NCI-H526 (cell line): ENCODE measurements at regions not wholly inside any gene's neighbourhood (a gene's known extent, or its start where the extent isn't known, plus 50 kb on each side); places are given as distances from the start of the nearest gene placed in this dataset.
A peak's percentile ranks its signal among the peaks of the same experiment; 100 is the strongest.
"Not testable (repeated sequence)": the region's sequence is repeated elsewhere in the genome, so short reads cannot be mapped to it uniquely, and the experiment has no call there.

Experiments
- DNase-seq, 2 experiments: peaks; one replicate each; lab custom pipeline; 2025; lab: John Stamatoyannopoulos, UW

DNA sequence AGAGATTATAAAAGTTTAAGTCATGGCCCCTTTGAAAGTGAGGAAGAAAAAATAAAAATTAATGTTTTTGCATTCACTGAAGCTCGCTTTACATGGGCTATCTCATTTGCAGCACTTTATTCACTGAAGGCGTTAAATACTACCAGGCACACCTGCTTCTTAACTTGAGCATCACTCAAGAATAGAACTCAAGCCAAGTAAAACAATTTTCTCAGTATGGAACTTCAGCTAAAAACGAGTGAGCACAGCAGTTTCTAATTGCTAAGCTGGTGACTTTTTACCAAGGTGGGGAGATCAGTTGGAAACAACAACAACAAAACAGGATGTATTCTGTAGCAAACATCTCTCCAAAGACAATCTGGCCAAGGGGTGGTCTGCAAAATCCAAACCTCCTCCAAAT lies 405.6 kb downstream of the RAB38 start:
- DNase-seq: no peak

- no peak for DNase-seq
Observed at GRCh38 chr11:87767615-87768014, 407.6 kb downstream of the RAB38 start.

GRCh38 chr11:87764075-87764474 lies 411.2 kb downstream of the RAB38 start:
- DNase-seq: not testable (repeated sequence)

DNA sequence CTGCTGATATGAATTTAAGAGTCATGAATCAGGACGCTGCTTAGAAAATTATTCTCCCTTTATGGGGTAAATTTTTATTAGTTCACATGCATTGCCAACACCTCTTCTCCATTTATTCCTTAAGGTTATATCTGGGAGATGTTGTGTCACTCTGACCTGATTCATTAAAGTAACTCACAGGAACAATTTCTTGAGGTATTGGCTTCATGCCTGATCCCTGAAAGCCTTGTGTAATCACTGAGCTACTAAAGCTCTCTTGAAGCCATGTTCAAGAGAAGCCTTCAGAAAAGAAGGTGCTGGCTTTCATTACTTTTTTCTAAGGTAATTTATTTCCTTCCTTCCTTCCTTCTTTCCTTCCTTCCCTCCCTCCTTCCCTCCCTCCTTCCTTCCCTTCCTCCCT lies 420.6 kb downstream of the RAB38 start:
- DNase-seq: no peak

- DNase-seq: no peak
Observed at GRCh38 chr11:87753143-87753542, 422.1 kb downstream of the RAB38 start.

GRCh38 chr11:87743007-87743406 lies 432.2 kb downstream of the RAB38 start:
- DNase-seq: peak; percentile 22 to 59

- DNase-seq: peak; percentile 80 to 83
Observed at GRCh38 chr11:87740968-87741367, 434.3 kb downstream of the RAB38 start.

GRCh38 chr11:87740451-87740850 lies 434.8 kb downstream of the RAB38 start:
- DNase-seq: peak in 1 of 2 experiments; percentile 30

DNA sequence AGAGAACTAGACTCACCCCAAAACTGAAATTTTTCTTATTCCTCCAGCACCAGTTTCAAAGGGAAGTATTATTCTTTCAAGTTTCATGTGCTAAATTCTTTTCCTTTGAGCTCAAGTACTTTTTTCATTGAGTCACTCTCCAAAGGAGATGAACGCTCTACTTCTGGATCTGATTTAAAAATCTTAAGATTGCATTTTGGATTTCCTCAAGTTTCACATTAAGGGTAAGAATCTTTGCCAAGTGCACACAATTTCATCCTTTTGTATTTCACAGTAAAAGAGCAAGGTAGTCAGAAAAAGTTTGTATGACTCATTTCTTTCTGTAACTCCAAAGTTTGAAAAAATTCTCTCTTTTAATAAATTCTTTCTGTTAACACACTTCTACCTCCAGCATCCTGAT lies 435.5 kb downstream of the RAB38 start:
- DNase-seq: no peak

- no peak for DNase-seq
Observed at GRCh38 chr11:87739261-87739660, 436.0 kb downstream of the RAB38 start.

DNA sequence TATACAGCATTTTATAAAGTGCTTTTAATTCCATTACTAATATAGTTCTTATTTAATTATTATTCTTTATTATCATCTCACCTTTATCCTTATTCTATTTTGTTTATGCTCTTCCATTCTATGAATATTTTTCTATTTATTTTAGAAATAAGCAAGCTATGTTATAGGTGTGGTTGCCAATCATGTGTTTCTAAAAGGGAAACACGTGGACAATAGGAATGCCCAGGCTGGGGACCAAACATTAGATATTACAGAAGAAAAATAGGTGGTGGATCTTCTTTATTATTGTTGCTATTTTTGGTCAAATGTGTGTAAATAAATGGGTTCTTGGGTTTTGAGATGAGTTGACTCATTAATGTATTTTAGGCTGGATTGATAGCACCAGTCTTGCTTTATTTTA lies 438.3 kb downstream of the RAB38 start:
- DNase-seq: no peak

GRCh38 chr11:87726506-87726905 lies 448.7 kb downstream of the RAB38 start:
- no peak for DNase-seq

GRCh38 chr11:87724358-87724757 lies 450.9 kb downstream of the RAB38 start:
- no peak for DNase-seq

DNA sequence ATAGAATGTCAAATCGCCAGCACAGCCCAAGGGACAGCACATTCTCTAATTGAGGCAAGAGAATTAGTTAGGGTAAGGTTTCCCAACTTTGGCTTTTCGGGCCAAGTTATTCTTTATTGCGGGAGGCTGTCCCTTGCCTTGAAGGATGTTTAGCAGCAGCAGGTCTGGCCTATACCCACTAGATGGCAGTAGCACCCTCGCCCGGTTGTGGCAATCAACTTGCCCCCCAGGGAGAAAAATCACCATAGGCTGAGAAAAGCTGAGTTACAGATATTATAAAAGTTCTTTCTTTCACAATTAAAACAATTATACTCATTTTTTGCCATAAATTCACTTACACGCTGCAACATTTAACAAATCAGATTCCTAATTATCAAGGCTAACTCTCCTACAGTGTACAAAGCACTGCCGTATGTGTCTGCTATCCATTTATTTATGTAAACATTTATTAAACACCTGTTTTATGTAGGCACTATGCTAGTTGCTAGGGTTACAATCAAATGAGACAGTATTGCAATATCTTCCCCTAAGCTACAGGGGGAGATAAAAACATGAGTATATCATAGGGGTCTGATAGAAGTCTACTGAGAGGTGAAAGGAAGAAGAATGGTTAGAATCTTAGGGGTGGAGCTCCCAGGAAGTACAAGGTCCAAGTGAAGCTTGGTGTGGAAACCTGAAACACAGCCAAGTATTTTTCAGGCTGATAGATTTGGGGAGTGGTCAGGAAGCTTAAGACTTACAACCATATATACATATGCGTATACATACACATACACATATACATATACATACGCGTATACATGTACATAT lies 452.3 kb downstream of the RAB38 start:
- peak; percentile 60 for DNase-seq

GRCh38 chr11:87719326-87720073 lies 455.7 kb downstream of the RAB38 start:
- no peak for DNase-seq

DNA sequence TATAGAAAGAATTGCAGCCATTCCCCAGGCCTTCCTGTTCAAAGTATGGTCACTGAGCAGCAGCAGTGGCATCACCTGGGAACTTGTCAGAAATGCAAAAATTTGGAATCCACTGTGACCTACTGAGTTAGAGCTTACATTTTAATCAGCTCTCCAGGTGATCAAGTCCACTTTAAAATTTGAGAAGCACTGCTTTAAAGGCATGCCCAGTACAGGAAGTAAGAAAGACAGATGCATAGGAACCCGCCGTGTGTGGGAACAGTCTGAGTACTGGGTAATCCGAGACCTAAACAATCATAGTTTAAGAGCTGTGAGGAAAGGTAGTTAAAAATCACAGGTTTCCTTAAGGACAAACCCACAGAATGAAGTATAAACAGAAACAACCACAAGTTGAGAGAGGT lies 462.4 kb downstream of the RAB38 start:
- no peak for DNase-seq

- DNase-seq: no peak
Observed at GRCh38 chr11:87712391-87712790, 462.9 kb downstream of the RAB38 start.

DNA sequence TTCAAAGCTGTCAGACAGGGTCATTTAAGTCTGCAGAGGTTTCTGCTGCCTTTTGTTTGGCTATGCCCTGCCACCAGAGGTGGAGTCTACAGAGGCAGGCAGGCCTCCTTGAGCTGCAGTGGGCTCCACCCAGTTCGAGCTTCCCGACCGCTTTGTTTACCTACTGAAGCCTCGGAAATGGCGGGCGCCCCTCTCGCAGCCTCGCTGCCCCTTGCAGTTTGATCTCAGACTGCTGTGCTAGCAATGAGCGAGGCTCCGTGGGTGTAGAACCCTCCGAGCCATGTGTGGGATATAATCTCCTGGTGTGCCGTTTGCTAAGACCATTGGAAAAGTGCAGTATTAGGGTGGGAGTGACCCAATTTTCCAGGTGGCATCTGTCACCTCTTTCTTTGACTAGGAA lies 471.7 kb downstream of the RAB38 start:
- DNase-seq: not testable (repeated sequence)

GRCh38 chr11:87675993-87676392 lies 499.2 kb downstream of the RAB38 start:
- DNase-seq: no peak

DNA sequence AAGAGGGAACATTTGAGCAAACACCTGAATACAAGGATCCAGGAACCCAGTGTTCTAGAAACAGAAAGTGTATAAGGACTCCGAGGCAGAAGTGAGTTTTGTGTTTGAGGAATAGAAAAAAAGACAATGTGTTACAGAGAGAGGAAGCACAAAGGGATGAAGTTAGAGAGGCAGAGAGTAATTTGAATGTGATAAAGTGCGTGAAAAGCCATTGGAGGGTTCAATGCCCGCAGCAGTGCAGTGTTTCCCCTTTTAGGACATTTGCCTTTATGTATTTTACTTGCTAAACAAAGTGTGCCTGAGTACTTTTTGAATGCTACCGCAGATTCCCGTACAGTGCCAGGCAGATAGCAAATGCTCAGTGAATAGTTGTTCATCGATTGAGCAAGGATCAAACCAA lies 508.5 kb downstream of the RAB38 start:
- no peak for DNase-seq

GRCh38 chr11:87662287-87662686 lies 513.0 kb downstream of the RAB38 start:
- DNase-seq: no peak

DNA sequence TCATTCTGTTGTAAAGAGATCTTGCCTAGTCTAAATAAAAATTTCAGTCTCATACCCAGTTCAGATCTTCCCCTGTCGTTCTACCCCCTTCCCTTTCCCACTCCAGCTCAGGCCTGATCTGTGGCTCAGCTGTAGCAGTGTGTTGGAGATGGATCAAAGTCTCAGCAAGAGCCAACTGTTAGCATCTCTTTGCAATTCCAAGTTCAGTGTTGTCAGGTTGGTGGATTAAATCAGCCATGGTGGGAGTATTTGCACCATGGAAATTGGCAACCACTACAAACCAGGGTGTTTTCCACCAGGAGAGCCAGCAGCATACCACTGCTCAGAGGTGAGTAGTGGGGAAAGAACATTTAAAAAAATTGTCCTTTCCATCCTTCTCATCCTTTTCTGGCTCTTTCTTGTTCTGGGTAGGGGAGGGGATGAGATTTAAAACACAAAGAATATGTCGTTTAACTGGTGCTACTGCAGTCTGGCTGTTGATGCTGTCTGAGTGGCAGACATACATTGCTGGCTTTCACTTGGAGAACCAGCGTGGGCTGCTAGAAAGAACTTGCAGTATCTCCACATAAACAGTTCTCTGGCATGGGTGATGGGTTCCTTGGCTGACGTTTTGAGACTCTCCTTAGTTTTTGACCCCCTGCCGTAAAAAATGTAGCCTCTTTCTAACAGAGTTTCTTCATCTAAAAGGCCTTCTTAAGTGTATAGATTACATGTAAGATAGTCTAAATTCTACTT lies 514.1 kb downstream of the RAB38 start:
- DNase-seq: no peak

DNA sequence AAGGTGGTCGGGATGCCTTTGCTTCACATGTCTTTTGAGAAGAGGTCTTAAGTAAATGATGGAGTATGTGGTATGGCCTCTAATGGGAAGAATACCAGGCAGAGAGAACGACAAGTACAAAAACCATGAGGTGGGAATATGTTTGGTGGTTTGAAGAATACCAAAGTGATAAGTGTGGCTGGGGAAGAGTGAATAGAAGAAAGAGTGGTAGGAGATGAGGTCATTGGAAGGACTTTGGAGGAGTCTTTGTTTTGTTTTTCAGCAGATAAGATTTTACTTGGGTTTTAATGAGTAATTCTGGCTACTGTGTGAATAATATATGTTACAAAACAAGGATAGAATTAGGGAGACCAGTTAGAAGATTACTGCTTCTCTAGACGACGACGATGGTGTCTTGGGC lies 515.4 kb downstream of the RAB38 start:
- no peak for DNase-seq
